Body of pancreas (tissue), 4 donors: ENCODE measurements at regions not wholly inside any gene's neighbourhood (a gene's known extent, or its start where the extent isn't known, plus 50 kb on each side); places are given as distances from the start of the nearest gene placed in this dataset.

Source experiments
- CTCF ChIP-seq, 7 experiments: fragments of 450-650 bp in 4 of 7; fragments of 200-600 bp in 3 of 7; sonication (generic) in 3 of 7; IDR thresholded peaks; one replicate each; pipeline ENCODE4 v1.5.1; 2016 to 2019; ENCODE audit warnings: antibody characterized with exemption in 7 of 7
- POLR2A ChIP-seq, 3 donors: fragments of 450-650 bp; IDR thresholded peaks; one replicate each; pipeline ENCODE4 v1.6.1; 2016; ENCODE audit warnings: antibody characterized with exemption in 3 of 3, mild to moderate bottlenecking in 2 of 3

GRCh38 chr22:27139935-27140511 lies 482.6 kb downstream of the MIAT start:
- TF ChIP-seq CTCF (IDR thresholded peaks at IDR 0.05) = no peak
- TF ChIP-seq POLR2A (IDR thresholded peaks at IDR 0.05) = no peak
